GM12878 (cell line): ENCODE measurements at regions not wholly inside any gene's neighbourhood (a gene's known extent, or its start where the extent isn't known, plus 50 kb on each side); places are given as distances from the start of the nearest gene placed in this dataset.

Source experiments
- ATAC-seq: fragments of 200-7000 bp; cut with Tn5 transposase; 3 replicates; pipeline ENCODE4 v1.9.1; 2020; ENCODE audit warnings: mild to moderate bottlenecking, moderate library complexity
- BruUV-seq: library from RNA; stranded (reverse); fragments of 400-500 nt; replicated peaks from 2 replicates; lab custom pipeline; 2021; lab: Mats Ljungman, UMichigan
- CTCF ChIA-PET: fragments of 300-600 bp; sonication (Branson Sonifier 250); formaldehyde crosslinking; extraction: SDS; loops from one replicate; lab custom pipeline; 2021; ENCODE audit warnings: inconsistent platforms; lab: Yijun Ruan, JAX
- POLR2A ChIA-PET: fragments of 350-600 bp; formaldehyde crosslinking; extraction: SDS; loops from one replicate; lab custom pipeline; 2021; ENCODE audit warnings: inconsistent platforms; lab: Charles Lee
- RAD21 ChIA-PET: fragments of 300-600 bp; sonication (Branson Sonifier 250); formaldehyde crosslinking; loops from one replicate; lab custom pipeline; 2023; ENCODE audit warnings: antibody characterized with exemption; ENCODE audit not compliant: unreplicated experiment; lab: Charles Lee
- SMC1A ChIA-PET: fragments of 300-600 bp; sonication (Branson Sonifier 250); formaldehyde crosslinking; loops from one replicate; lab custom pipeline; 2023; ENCODE audit not compliant: unreplicated experiment, uncharacterized antibody; lab: Charles Lee
- DNase-seq: peaks from one replicate; pipeline ENCODE4 v3.0.0-alpha.2; 2011; ENCODE audit warnings: low read depth, low spot score
- FAIRE-seq: peaks from 3 replicates; lab custom pipeline; 2011; peaks lifted over from hg19 to GRCh38; lab: Jason Lieb, UNC
- H2AFZ ChIP-seq: 2 replicates; pipeline ENCODE4 v1.6.0; 2011; ENCODE audit warnings: low read depth, low read length, control low read depth; ENCODE audit not compliant: control insufficient read depth
- H3K27ac ChIP-seq: 2 replicates; pipeline ENCODE4 v1.5.1; 2011; ENCODE audit warnings: control low read depth; ENCODE audit not compliant: control insufficient read depth, insufficient read depth
- H3K27me3 ChIP-seq, 2 experiments: replicated peaks in 1 of 2; 2 replicates each; pipeline versions ENCODE4 v1.6.0 to v1.6.1; 2011; ENCODE audit warnings: low read length in 1 of 2; ENCODE audit not compliant: control insufficient read depth in 2 of 2, insufficient read depth in 2 of 2
- H3K36me3 ChIP-seq, 2 experiments: 2 replicates each; pipeline ENCODE4 v1.5.1; 2011; ENCODE audit warnings: low read length in 1 of 2; ENCODE audit not compliant: control insufficient read depth in 2 of 2, insufficient read depth in 2 of 2
- H3K4me1 ChIP-seq: 2 replicates; pipeline ENCODE4 v1.6.1; 2011; ENCODE audit warnings: mild to moderate bottlenecking, low read length, moderate library complexity, mixed read lengths; ENCODE audit not compliant: control insufficient read depth, insufficient read depth
- H3K4me2 ChIP-seq: 2 replicates; pipeline ENCODE4 v1.6.0; 2011; ENCODE audit warnings: control low read depth; ENCODE audit not compliant: control insufficient read depth, insufficient read depth
- H3K4me3 ChIP-seq: fragments of 200-600 bp; sonication (generic); 2 replicates; pipeline ENCODE4 v1.5.1; 2016
- H3K79me2 ChIP-seq: 2 replicates; pipeline ENCODE4 v1.6.0; 2011; ENCODE audit warnings: low read length; ENCODE audit not compliant: control insufficient read depth, insufficient read depth
- H3K9ac ChIP-seq: 2 replicates; pipeline ENCODE4 v1.8.0; 2011; ENCODE audit warnings: low read length, control low read depth, mixed read lengths; ENCODE audit not compliant: control insufficient read depth, insufficient read depth
- H3K9me3 ChIP-seq: replicated peaks from 3 replicates; pipeline ENCODE4 v1.5.1; 2011; ENCODE audit warnings: mild to moderate bottlenecking, low read length; ENCODE audit not compliant: control insufficient read depth, insufficient read depth
- H4K20me1 ChIP-seq: 2 replicates; pipeline ENCODE4 v1.6.0; 2011; ENCODE audit not compliant: control insufficient read depth, insufficient read depth
- BACH1 ChIP-seq: fragments of 450-650 bp; IDR thresholded peaks from 2 replicates; pipeline ENCODE4 v1.6.1; 2017; ENCODE audit warnings: mild to moderate bottlenecking, borderline replicate concordance
- CTCF ChIP-seq, 3 experiments: IDR thresholded peaks in 2 of 3; conservative IDR thresholded peaks in 1 of 3; 2 replicates each; pipeline ENCODE4 v1.5.1; 2011; ENCODE audit warnings: low read depth in 3 of 3, low read length in 3 of 3, mild to moderate bottlenecking in 3 of 3, control low read depth in 2 of 3, moderate library complexity in 2 of 3, inconsistent platforms in 1 of 3, mixed read lengths in 1 of 3; ENCODE audit not compliant: control insufficient read depth in 2 of 3, insufficient read depth in 1 of 3; ENCODE audit errors: extremely low read depth in 1 of 3
- GABPA ChIP-seq: IDR thresholded peaks from 2 replicates; pipeline ENCODE4 v1.6.1; 2014; ENCODE audit warnings: antibody characterized with exemption, low read depth, mild to moderate bottlenecking, inconsistent platforms
- NKRF ChIP-seq: fragments of 450-650 bp; conservative IDR thresholded peaks from 2 replicates; pipeline ENCODE4 v1.6.1; 2017; ENCODE audit warnings: mild to moderate bottlenecking, moderate library complexity
- TCF3 ChIP-seq: IDR thresholded peaks from 2 replicates; pipeline ENCODE4 v1.6.1; 2012; ENCODE audit warnings: low read depth, mild to moderate bottlenecking, low read length, borderline replicate concordance; ENCODE audit not compliant: insufficient read depth
- USF2 ChIP-seq: IDR thresholded peaks from 2 replicates; pipeline ENCODE4 v1.6.1; 2011; ENCODE audit warnings: low read depth, low read length, improper control_type of control experiment, borderline replicate concordance
- in situ Hi-C: fragments of 300-500 bp; cut with MboI; formaldehyde crosslinking; loops from 9 replicates; pipeline ENCODE4 v1.14.3; 2018; ENCODE audit warnings: mixed read lengths
- intact Hi-C: fragments of 100-400 bp; cut with micrococcal nuclease; formaldehyde crosslinking; loops from one replicate; pipeline ENCODE4 v1.14.2; 2022; ENCODE audit not compliant: unreplicated experiment

GRCh38 chr1:181160998-181161870, 72.7 kb downstream of the IER5 start (continued):
- no peak for TF ChIP-seq CTCF (IDR thresholded peaks at IDR 0.05 in 2 of 3, conservative IDR thresholded peaks at IDR 0.05 in 1 of 3; ENCODE audit: control insufficient read depth in 2 of 3, extremely low read depth in 1 of 3, insufficient read depth in 1 of 3, low read depth in 3 of 3, low read length in 3 of 3)
- TF ChIP-seq, all 136 proteins: peak for 0

GRCh38 chr1:181163662-181164061, 75.2 kb downstream of the IER5 start:
- H3K4me2 ChIP-seq: no peak overlapping the region
- H3K79me2 ChIP-seq: no peaks in the 10 kb centered on the region
- no peak for FAIRE-seq
- in situ Hi-C loops (loop anchor here (10.0 to 25.0 kb wide), 2 partner anchors 526 to 629 kb away; partner anchors contain the start of gene XPR1), intact Hi-C loops (no loop called here)
- H3K27me3 ChIP-seq: no peaks in the 10 kb centered on the region
- POLR2A ChIA-PET: interaction anchor here (0.8 kb wide), 1 partner anchor 80 kb away, joined by 3 read pairs; no protein-coding TSS in a partner anchor
- TF ChIP-seq BACH1: no peak
- TF ChIP-seq GABPA: no peak
- no peak for TF ChIP-seq TCF3
- TF ChIP-seq NKRF: no peak
- no peak for TF ChIP-seq USF2
- RAD21 ChIA-PET: interaction anchor here (0.6 to 3.5 kb wide), 6 partner anchors 11 to 665 kb away, joined by 3 to 22 read pairs (median 5); no protein-coding TSS in a partner anchor
- no peak overlapping the region for H2AFZ ChIP-seq
- H4K20me1 ChIP-seq: no peaks in the 10 kb centered on the region
- no peak for DNase-seq
- peaks cover 8% of the 10 kb centered on the region for H3K9me3 ChIP-seq
- SMC1A ChIA-PET: interaction anchor here (0.7 to 5.6 kb wide), 16 partner anchors 12 to 282 kb away, joined by 3 to 65 read pairs (median 6); no protein-coding TSS in a partner anchor
- no peak overlapping the region for H3K4me3 ChIP-seq
- no peak overlapping the region for H3K27ac ChIP-seq
- no peaks in the 10 kb centered on the region for H3K36me3 ChIP-seq
- ATAC-seq: no peak
- peaks cover 10% of the 10 kb centered on the region for H3K4me1 ChIP-seq
- CTCF ChIA-PET: interaction anchor here (0.7 to 10.0 kb wide), 12 partner anchors 8 to 649 kb away, joined by 3 to 81 read pairs (median 6); no protein-coding TSS in a partner anchor
- H3K9ac ChIP-seq: no peak overlapping the region
- no TSS peak for BruUV-seq
